M059J (cell line): ENCODE measurements at regions not wholly inside any gene's neighbourhood (a gene's known extent, or its start where the extent isn't known, plus 50 kb on each side); places are given as distances from the start of the nearest gene placed in this dataset.
"Not testable (repeated sequence)": the region's sequence is repeated elsewhere in the genome, so short reads cannot be mapped to it uniquely, and the experiment has no call there.

Experiments
- DNase-seq: peaks from one replicate; pipeline ENCODE4 v3.0.0-alpha.2; 2012; ENCODE audit warnings: low read depth

DNA sequence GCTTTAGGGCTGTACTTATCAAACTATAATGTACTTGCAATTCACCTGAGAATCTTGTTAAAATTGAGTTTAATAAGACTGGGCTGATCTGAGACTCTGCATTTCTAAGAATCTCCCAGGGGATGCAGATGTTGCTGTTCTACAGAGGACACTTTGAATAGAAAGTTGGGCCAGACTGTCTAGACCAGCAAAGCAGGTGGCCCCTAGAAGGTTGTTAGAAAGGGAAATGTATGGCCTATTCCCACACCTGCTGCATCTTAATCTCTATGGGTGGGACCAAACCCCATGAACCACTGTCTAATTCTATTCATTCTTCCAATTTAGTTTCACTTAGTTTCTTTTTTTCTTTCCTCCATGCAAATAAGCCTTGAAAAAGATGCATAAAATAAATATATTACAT, 413.2 kb upstream of the TECRL start:
- DNase-seq: no peak

DNA sequence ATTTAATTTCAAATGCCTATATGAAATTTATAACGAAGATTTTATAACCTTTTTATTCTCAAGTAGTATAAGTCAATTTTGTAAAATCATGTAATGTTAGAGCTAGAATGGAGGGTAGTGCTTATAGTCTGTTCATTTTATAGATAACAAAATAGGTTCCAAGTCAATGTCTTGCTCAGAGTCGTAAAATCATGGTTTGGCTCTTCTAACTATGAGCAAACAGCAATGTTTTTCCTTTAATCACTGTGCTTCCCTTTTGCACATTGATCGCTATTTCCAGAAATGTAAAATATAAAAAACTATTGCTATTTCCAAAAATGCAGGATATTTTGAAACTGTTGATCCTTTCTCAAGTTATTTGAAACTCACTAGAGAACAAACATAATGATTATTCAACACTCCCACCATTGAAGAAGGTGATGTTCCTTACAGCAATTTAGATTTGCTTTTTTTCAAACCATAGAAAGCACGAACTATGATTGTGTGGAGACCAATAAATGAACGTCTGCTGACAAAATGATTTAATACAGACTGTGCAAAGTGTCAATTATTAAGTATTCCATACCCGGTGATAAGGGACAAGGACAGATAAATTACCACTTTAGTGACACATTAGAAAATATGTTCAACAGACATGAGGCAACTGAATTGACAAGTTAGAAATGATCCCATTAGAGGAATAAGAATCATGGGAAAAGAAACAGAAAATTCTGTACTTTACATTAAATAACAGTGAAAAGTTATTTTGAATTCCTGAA, 412.1 kb upstream of the TECRL start:
- DNase-seq: no peak

DNA sequence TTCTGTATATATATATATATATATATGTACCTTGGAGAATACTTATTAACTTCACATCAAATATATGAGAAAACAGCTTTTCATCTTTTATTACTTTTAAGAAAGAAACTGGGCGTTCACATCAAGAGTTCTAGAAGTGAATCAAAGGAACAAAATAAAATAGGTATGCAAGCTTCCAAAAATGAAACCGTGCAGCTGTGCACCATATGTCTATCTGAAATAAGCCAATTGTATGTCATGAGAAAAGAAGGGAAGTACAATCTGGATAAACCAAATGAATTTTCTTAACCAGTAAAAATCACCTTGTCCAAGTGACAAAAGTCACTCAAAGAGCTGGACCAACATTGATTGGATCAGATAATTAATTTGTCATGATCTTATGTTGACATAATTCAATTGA, 405.4 kb upstream of the TECRL start:
- DNase-seq: no peak

DNA sequence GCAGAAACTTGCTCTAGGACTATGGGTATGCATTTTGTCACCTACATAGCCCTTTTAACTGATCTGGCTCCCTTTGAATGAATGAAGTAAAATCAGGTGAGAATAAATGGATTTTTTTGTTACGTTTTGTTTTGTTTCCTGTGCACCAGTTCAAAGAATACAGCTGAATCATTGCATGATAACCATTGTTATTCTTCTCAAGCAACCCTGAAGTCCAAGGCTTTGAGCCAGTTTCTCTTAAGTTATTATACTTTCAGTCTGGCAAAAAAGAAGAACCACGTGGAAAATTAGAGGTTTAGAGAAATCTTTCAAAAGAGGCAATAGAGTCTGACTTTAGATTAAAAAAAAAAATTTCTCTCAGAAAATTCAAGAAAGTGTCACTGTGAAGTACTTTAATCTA, 398.6 kb upstream of the TECRL start:
- no peak for DNase-seq

DNA sequence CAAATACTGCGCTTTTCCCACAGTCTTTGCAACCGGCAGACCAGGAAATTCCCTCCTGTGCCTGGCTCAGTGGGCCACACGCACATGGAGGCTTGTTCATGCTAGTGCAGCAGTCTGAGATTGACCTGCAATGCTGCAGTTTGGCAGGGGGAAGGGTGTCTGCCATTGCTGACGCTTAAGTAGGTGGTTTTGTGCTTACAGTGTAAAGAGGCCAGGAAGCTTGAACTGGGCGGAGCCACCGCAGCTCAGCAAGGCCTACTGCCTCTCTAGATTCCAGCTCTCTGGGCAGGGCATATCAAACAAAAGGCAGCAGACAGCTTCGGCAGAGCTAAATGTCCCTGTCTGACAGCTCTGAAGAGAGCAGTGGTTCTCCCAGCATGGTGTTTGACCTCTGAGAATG, 390.5 kb upstream of the TECRL start:
- no peak for DNase-seq

DNA sequence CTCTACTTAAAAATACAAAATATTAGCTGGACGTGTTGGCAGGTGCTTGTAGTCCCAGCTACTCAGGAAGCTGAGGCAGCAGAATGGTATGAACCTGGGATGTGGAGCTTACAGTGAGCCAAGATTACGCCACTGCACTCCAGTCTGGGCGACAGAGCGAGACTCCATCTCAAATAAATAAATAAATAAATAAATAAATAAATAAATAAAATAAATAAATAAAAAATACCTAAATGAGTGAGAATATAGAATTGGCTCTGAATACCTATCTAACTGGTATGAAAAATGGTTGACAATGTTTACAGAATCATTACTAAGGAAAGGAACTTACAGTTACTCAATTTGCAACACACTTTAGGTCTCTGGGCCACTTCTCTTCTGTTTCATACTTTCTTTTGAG, 389.6 kb upstream of the TECRL start:
- not testable (repeated sequence) for DNase-seq

DNA sequence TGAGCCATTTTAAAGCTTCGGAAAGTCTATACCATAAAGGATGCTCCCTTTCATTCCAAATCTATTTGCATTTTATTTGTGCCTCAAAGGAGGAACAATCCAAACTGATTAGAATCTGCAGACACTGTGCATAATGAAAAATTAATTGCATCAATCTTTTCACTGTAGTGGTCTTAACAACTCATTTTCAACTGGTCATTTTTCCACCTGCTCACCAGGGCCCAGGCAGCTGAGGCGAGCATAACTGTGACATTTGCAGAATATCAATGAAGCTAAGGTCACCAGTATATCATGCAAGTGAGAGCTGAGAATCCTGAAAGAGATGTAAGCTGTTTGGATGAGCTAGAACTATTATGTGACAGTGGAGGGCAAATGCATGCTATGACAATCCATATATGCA, 387.3 kb upstream of the TECRL start:
- DNase-seq: no peak

DNA sequence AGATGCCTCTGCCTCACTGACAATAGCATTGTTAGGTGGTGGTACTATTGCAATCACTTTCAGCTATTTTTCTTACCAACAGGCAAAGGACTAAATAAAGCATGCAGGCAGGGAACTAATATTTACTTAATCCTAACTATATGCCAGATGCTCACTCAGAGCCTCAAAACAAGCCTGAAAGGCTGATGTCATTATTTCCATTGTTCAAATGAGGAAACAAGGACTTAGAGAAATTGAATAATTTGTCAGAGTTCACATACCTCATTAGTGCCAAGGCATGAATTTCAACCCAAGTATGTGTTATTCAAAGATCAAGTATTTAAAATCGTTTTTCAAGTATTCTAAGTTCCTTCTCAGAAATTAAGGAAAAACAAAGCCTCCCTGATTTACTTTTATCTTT, 374.9 kb upstream of the TECRL start:
- DNase-seq: peak; percentile 85

DNA sequence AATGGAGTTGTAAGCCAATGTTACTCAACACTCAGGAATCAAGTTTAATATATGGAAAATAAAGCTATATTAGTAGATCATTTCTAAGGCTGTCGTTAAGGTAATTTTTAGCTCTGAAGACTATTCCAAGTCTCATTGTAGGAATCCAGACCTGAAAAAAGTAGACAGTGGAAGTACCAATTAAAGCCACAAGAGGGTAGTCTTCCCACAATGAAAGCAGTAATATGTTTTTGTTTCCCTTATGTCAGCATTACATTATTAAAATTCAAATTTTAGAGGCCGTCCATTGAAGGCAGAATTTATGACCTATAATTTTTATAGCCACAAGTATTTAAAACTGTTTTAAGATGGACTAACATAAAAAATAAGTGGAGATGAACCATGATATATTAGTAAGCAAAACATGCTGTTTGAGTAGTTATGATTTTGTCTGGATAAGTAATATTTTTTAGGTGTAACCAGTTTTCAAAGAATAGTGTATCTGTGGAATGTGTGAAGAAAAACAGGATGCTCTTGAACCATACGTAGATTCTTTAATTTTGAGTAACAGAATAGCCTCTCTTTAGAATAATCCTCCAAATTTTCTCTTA, 372.6 kb upstream of the TECRL start:
- peak; percentile 50 for DNase-seq

DNA sequence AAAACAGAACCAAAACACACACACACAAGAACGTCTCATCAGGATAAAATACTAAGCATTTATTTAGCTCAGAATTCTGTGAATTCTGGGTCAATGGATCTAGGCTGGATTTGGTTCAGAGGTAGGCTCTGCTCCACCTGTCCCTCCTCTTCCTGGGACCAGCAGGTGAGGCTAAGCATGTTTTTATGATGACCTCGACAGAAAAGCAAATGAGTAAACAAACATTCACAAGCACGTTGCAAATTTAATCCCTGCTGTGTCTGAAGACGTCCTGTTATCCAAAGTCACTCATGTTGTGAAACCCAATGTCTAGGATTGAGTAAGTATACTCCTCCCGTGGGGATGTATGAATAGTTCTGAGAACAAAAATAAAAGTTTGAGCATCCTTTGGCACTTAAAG, 371.4 kb upstream of the TECRL start:
- no peak for DNase-seq

DNA sequence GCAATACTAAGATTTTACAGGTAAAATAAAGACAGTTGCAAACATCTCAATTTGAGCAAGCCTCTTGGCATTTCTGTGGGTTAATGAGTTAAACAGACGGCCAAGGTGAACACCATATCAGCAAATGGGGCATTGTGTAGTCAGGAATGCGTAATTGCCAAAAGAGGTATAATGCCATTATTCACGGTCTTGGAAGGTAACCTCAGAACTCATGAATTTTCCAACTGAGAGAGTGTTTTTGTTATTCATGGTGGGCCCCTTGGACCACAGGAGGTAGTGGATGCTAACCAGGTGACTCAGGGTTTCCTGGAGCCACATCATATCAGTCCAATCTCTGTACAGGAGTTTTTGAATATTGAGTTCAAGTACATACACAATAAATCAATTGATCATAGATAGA, 368.0 kb upstream of the TECRL start:
- DNase-seq: peak; percentile 86

DNA sequence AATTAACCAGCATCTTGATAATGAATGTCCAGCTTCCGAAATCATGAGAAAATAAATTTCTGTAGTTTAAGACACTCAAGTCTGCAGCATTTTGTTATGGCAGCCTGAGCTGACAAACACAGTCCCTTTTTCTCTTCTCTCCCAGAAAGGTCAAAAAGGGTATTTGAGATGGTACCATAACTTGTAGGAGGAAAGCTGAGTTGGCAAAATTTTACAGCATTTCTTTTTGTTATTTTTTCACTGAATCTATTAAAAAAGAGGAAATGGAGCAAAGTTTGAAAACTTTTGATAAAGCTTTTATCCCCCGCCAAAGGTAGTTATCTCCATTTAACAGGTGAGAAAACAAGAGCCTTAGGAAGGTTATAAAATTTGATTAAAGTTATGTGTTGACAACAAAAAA, 367.6 kb upstream of the TECRL start:
- no peak for DNase-seq

DNA sequence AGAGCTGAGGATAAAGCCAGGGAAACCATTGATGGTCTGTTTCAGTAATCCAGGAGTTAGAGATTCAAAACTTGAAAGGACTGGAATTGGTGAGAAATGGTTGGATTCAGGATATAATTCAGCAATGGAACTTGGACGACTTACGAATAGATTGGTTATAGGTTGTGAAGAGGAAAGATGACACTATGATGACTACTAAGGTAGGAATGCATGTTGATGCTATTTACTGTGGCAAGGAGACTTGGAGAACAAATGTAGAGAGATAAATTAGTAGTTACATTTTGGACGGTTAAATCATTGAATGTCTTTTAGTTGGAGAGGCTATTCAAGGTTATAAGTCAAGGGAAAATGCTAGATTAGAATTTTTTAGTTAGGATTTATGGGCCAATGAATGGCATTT, 365.4 kb upstream of the TECRL start:
- DNase-seq: peak; percentile 73

DNA sequence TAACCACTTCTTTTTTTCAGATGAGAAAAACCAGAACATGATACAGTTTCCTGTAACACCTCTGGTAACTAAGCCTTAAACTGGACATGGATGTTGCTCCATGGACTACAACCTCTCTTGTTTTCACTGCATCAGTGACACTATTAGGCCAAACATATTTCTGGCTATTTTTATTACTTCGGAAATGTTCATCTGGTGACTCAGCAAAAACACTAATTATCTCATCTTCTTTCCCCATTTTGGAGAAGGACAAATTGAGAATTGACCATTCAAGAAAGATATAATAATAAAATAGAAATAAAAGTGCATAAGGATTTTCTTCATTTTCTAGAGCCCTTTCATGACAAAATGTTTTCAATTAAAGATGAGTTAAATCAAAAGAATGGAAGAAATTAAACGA, 361.9 kb upstream of the TECRL start:
- peak; percentile 31 for DNase-seq

DNA sequence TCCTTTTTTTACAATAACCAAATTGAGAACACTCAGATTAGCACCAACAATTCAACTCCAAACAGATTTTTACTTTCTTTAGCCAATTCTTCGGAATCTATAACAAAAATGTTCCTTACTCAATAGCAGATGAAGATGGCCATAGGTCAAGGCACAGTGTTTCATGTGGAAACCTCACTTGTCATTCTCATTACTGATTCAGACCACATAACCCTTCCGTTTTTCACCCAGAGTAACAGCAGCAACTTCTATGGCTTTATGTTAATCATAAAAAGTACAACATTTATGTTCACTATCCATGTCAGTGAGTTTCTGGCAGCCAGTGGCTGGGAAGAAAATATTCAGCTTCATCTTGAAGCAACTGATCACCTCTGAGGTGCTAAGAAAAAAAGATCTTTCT, 358.3 kb upstream of the TECRL start:
- no peak for DNase-seq

DNA sequence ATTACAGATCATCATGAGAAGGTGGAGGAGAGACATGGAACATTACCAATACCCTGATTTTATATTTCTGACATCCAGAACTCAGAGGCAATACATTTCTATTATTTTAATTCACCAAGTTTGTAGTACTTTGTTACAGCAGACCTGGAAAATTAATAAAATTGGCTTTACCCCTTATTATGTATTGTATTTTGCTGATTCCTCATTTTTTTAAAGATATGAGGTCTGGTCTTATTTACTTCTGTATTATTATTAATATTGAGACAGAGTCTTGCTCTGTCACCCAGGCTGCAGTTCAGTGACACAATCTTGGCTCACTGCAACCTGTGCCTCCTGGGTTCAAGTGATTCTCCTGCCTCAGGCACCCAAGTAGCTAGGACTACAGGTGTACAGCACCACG, 357.3 kb upstream of the TECRL start:
- no peak for DNase-seq

DNA sequence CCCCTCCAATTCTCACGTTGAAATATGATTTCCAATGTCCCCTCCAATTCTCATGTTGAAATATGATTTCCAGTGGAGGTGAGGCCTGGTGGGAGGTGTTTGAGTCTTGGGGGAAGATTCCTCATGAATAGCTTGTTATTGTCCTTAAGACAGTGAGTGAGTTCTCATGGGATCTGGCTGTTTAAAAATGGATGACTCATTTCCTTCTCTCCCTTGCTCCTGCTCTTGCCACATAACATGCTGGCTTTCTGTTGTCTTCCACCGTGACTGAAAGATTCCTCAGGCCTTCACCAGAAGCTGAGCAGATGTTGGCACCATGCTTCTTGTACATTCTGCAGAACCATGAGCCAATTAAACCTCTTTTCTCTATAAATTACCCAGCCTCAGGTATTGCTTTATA, 346.8 kb upstream of the TECRL start:
- DNase-seq: peak; percentile 73

DNA sequence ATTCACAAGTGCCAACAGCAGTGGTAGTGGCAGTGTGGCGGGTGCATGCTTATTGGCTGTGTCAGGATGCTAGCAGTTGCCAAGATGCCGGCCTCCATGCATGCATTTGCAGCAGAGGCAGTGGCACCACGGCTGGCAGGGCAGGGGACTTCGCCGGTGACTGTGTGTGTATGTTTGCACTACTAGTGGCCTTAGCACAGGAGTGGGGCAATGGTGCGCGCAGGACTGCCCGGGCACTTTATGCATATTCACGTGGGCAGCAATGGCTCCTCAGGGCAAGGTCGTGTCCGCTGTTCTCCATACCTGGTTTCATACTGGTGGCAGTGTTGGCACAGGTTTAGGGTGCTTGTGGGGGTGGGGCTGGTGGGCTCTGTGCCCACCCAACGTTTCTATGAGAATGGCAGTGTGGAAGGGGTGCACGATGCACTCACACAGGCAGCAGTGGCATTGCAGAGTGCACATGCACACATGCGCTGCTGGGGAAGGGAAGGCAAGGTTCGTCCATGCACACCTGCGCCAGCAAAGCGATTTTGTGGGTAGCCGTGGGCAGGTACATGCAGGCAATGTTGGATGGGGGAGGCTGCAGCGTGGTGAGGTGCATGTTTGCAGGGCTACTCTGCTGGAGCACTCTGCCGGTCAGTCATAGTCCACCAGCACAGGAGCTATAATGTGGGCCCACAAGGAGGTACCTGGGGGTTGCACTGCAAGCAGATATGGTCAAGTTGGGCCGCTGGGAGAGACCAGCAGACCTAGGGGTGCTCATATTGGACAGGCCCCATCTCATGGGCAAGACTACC, 338.9 kb upstream of the TECRL start:
- DNase-seq: no peak

DNA sequence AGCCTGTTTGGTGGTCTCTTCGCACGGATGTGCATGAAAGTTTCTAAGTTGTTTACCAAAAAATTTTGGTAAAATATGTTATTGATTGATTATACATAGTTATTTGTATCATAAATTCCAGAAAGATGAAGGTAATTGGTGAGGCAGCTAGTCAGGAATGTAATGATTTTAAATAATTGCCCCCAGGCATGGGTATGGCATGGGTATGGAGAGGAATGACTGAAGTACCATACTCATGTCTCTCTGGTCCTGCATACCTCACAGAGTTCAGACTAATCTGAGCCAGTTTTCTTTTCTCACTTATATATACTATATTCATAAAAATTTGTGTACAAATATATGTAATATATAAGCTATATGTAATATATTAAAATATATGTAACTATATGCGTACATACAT, 329.0 kb upstream of the TECRL start:
- DNase-seq: no peak

DNA sequence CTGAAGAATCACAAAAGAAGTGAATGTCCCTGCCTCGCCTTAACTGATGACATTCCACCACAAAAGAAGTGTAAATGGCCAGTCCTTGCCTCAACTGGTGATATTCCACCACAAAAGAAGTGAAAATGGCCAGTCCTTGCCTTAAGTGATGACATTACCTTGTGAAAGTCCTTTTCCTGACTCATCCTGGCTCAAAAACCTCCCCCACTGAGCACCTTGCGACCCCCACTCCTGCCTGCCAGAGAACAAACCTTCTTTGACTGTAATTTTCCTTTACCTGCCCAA, 328.5 kb upstream of the TECRL start:
- DNase-seq: not testable (repeated sequence)

DNA sequence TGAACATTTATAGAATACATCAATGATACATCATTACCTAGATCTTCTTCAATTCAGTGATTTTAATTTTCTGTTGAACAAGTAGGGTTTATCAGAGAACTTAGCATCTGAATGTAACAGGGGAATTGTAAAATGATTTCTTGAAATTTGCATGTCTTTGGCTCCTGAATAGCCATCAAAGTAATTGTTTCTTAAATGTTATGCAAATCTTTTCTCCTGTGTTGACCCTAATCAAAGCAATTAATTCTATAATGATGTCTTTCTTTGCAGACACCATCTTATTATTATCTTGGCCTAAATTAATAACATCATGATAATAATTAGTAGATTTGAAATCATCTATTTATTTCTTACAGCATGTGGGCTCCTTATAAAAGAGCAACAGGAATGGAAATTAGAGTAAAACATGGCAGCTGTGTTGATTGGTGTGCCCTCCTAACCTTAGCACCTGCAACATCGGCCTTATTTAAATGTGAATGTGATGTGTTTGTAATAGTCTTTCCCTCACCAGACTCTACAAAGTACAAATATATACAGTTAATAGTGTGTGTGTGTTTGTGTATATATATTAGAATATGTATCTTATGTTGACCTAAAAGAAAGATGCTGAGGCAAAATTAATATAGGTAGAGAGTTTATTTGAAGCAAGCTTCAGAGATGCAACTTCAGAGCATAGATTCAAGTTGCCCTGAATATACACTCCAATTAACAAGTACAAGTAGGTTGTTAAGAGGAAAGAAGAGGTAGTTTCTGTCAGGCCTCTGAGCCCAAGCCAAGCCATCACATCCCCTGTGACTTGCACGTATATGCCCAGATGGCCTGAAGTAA, 328.0 kb upstream of the TECRL start:
- no peak for DNase-seq

DNA sequence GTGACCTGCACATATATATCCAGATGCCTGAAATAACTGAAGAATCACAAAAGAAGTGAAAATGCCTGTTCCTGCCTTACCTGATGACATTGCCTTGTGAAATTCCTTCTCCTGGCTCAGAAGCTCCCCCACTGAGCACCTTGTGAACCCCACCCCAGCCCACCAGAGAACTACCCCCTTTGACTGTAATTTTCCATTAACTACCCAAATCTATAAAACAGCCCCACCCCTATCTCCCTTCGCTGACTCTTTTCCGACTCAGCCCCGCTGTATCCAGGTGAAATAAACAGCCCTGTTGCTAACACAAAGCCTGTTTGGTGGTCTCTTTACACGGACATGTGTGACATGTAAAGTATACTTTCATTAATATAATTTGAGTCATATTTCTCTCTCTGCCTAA, 320.3 kb upstream of the TECRL start:
- DNase-seq: no peak

DNA sequence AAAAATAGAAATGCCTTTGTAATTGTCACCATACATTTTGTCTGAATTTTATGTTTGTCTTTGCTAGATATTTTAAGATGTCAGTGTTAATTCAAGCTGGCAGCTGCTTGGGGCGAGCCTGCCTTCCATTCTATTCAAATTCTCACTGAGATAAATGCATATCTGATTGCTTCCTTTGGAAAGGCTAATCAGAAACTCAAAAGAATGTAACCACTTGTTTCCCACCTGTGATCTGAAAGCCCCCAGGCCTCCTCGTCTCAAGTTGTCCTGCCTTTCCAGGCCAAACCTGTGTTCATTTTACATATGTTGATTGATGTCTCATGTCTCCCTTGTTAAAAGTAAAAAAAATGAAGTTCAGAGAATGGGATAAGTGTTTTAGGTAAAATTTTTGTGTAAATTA, 318.7 kb upstream of the TECRL start:
- DNase-seq: no peak
